NCI-H526 treated with DMSO at 0.1 percent for 48 hours (cell line): ENCODE measurements at regions not wholly inside any gene's neighbourhood (a gene's known extent, or its start where the extent isn't known, plus 50 kb on each side); places are given as distances from the start of the nearest gene placed in this dataset.

Experiments
- DNase-seq: peaks from one replicate; lab custom pipeline; 2025; lab: John Stamatoyannopoulos, UW

DNA sequence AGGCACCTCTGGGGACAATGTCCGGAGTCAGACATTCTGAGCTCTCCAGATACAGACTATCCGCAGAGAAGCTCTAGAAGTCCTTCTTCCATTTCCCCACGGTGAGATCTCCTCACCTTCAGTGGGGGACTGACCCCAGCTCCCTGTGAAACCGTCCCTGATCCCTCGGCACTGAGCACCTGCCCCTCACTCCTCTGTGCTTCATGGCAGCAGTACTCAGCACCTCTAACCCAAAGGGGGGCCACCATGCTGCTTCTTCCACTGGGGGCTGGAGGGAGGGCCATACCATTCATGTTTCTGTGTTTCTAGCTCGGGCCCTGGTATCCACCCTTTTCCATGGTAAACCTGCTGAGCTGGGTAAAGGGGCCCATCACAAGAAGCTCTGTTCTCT, 321.7 kb downstream of the BRD1 start:
- no peak for DNase-seq

DNA sequence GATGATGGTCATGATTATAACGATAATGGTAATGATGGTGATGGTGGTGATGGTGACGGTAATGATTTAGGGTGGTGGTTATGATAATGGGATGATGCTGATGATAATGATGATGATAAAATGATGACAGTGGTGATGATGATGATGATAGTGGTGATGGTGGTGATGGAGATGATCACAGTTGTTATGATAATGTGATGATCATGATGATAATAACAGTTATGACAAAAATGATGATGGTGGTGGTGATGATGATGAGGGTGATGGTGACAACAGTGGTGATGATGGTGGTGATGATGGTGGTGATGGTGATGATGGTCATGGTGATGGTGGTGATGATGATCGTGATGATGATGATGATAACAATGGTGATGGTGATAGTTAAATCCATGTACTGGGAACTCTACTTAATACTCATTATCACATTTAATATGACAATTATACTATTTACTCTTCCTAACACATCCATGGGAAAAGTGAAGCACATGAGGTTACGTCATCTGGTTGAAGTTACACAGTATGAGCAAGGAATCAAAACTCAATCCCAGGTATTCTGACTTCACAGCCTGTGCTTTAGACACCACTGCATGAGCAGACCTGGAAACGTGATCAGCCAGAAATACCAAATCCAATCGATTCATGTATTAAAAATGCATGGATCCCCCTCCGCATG, 322.2 kb downstream of the BRD1 start:
- no peak for DNase-seq

DNA sequence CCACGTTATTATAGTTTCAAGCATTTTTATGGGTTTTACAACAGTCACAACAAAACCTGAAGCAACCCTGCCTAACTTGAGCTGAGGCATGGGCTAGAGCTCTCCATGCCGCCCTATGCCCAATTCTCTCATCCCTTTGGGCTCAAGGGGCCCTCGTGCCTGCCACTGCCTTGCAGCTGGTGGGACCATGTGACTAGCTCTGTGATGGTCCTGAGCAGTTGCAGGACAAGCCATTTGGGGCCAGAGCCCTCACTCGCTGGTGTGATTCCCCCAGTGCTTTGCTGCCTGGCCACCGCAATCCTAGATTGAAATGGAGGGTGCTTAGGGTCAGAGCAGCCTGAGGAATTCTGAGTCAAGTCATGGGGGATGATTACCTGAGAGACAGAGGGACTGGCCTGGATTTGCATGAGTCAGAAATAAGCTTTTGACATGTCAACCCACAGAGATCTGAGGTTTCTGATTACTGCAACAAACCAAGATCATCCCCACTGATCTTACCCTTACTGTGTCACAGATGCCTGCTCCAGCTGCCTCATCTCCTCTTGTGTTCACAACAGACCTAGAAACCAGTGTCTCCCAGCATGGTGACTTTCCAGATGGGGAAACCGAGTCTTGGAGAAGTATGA, 323.7 kb downstream of the BRD1 start:
- no peak for DNase-seq

- DNase-seq = no peak
Observed at GRCh38 chr22:49503321-49503720, 324.4 kb downstream of the BRD1 start.

GRCh38 chr22:49502126-49502826, 325.4 kb downstream of the BRD1 start:
- DNase-seq = no peak

DNA sequence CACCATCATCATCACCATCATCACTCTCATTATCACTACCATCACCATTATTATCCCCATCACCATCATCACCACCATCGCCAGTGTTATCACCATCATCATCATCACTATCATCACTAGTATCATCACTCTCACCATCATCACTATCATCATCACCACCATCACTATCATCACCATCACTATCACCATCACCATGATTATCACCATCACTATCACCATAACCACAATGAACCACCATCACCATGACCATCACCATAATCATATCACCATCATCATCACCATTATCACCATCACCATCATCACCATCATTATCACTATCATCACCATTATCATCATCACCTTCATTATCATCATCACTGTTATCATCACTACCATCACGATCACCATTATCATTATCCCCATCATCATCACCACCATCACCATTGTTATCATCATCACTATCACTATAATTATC, 326.7 kb downstream of the BRD1 start:
- no peak for DNase-seq

DNA sequence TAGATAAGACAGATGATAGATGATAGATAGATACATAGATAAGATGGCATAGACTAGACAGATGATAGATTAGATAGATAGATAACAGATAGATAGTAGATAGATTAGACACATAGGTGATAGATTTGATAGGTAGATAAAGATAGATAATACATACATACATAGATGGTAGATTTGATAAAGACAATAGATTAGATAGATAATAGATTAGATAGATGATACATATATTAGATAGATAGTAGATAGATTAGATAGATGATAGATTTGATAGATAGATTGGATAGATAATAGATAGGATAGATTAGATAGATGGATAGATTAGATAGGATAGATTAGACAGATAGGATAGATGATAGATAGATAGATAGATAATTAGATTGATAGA, 327.6 kb downstream of the BRD1 start:
- no peak for DNase-seq

GRCh38 chr22:49499433-49500075, 328.1 kb downstream of the BRD1 start:
- DNase-seq = no peak

- DNase-seq = no peak
Observed at GRCh38 chr22:49497266-49497665, 330.4 kb downstream of the BRD1 start.

DNA sequence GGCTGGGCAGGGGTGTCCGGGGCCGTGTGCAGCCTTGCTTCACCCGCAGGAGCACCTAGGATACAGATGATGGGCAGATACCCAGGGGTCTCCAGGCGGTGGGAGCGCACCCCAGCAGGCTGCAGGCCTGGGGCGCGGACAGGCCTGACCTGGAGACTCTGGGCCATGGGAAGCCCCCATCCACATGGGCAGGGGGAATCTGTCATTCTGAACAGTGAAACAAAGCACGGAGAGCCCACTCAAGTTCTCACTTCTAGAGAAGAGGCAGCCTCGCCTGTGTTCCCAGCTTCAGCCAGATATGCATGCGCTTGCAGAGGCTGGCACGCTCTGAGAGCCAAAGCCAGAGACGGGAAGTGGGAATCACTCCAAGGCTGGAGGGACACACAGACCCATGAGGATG, 333.1 kb downstream of the BRD1 start:
- DNase-seq = no peak

DNA sequence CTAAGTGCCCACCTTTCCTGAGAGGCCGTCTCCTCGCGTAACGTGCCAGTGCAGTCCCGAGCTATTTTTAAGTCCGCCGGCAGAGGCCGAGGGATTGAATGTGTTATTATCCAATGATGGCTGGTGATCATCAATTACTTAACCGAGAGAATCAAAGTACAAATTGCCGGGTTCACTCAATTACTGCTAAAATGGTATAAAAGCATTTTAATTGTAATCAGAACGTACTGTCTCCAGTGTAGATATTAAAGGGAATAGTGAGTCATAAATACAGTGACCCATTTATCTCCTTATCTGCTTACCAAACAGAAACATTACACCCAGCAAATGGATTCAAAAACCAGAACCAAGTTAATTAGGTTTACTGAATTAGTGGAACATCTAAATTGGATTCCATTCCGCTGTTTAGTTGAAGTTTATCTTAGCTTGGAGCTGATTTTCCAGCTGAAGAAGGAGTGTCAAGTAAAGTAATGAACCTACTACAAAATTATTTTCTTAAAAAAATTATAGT, 334.9 kb downstream of the BRD1 start:
- DNase-seq = no peak

DNA sequence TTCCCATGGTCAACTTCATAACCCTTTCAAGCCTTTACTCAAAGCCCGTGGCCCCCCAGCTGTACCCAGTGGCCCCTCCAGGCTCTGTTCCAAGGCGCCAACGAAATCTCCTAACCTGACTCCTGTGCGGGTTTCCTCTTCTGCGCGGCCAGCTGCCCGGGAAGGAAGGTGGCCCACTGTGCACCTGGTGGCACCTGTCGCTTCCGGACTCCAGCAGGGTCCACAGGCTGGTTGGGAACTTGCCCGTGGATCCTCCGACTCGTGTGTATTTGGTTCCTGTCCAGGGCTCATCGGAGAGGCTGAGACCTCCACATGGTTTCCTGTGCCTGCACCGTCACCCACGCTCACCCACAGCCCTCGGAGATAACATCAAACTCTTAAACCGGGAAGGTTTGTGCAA, 335.4 kb downstream of the BRD1 start:
- DNase-seq = no peak

- no peak for DNase-seq
Observed at GRCh38 chr22:49491726-49492125, 335.9 kb downstream of the BRD1 start.

- no peak for DNase-seq
Observed at GRCh38 chr22:49491221-49491635, 336.4 kb downstream of the BRD1 start.

DNA sequence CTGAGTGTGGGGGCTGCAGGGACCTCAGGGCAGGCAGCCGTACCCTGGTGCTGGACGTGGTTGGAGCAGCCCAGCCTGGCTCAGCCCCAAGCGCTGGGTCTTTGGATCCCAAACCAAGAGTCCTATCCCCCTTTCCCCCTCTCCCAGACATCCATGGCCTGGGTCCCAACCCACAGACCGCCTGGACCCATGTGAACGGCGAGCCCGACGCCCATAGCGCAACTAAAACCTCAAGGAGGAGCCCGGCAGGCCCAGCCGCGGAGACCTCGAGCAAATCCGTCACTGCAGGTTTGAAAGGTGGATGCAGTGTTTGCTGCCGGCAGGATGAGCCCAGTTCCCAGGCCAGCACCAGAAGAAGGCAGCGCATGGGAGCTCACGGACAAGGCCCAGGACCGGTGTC, 337.0 kb downstream of the BRD1 start:
- DNase-seq = no peak

DNA sequence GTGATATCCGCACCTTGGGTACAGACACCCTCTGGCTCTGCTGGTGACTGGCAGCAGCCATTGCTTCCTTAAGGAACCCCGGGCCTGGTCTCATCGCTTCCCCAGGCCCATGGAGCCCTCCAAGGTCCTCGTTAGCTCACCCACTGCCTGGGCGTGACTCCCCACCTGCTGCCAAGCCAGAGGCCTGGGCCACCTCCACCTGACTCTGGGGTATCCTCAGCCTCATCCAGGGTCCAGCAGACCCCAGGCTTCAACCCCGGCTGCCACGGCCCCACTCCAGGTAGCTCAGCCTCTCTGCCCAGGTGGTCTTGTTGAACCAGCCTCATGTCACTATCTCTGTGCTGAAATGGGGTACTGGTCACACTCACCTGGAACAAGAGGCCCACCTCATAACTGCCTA, 337.9 kb downstream of the BRD1 start:
- DNase-seq = no peak

GRCh38 chr22:49488943-49489342, 338.7 kb downstream of the BRD1 start:
- no peak for DNase-seq

DNA sequence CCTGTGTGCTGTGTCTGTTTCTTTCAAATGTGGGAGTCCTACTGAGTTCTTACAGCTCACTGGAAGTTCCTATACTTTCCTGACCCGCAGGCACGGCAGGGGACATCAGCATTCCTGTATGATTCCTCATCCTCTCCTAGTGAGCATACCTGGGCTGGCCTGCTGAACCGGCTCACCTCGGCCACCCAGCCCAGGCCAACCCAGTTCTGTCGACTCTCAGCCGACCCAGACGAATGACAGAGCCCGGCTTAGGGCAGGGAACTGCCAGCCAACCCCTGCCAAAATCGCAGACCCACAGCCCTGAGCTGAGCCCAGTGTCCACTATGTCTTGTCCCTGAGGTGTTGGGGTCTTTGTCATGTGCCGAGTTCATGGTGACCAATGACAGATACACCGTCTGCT, 339.7 kb downstream of the BRD1 start:
- DNase-seq = no peak

GRCh38 chr22:49486225-49486624, 341.4 kb downstream of the BRD1 start:
- DNase-seq = no peak

GRCh38 chr22:49483946-49484345, 343.7 kb downstream of the BRD1 start:
- DNase-seq = no peak

DNA sequence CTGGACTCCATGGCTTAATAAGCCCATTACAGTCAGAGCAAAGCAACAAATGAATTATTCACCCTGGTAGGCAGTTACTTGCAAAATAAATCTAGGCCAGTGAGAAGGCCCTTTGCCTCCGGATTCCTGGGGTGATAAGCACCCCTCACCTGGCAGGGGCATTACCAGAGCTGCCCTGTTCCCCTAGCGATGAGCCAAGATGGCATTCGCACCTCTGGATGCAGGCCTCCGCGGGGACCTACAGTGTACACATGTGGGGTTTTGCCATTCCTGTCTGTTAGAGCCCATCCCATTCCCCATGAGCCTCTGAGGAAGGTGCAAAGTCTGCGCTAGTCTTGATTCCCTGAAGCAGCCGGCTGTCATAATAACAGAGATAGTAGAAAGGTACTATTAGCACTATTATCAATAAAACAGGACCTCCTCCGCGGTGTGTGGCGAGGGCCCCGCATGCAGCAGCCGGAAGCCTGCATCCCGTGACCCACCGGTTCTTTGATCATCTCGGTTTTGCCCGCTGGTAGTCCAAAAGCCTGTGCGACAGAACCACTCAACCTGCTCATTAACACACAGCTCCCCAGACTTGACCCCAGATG, 344.3 kb downstream of the BRD1 start:
- no peak for DNase-seq

- no peak for DNase-seq
Observed at GRCh38 chr22:49482811-49483210, 344.9 kb downstream of the BRD1 start.
